ENCODE measurements at regions not wholly inside any gene's neighbourhood (a gene's known extent, or its start where the extent isn't known, plus 50 kb on each side); places are given as distances from the start of the nearest gene placed in this dataset.

GRCh38 chr6:23325065-23325464, 755.7 kb downstream of the HDGFL1 start:
- DNase-seq: no peak

- no peak for DNase-seq
Observed at GRCh38 chr6:23327621-23328020, 758.3 kb downstream of the HDGFL1 start.

- DNase-seq: no peak
Observed at GRCh38 chr6:23329086-23329485, 759.7 kb downstream of the HDGFL1 start.

GRCh38 chr6:23330632-23331031, 761.3 kb downstream of the HDGFL1 start:
- no peak for DNase-seq

- DNase-seq: no peak
Observed at GRCh38 chr6:23334360-23334759, 765.0 kb downstream of the HDGFL1 start.

GRCh38 chr6:23335894-23336293, 766.5 kb downstream of the HDGFL1 start:
- DNase-seq: no peak

GRCh38 chr6:23339268-23339667, 769.9 kb downstream of the HDGFL1 start:
- DNase-seq: no peak

GRCh38 chr6:23340271-23340670, 770.9 kb downstream of the HDGFL1 start:
- DNase-seq: no peak

- DNase-seq: no peak
Observed at GRCh38 chr6:23343610-23344306, 774.4 kb downstream of the HDGFL1 start.

- DNase-seq: no peak
Observed at GRCh38 chr6:23348185-23348584, 777.8 kb upstream of the NRSN1 start.

- peak; percentile 82 for DNase-seq
Observed at GRCh38 chr6:23349521-23350147, 776.4 kb upstream of the NRSN1 start.

- no peak for DNase-seq
Observed at GRCh38 chr6:23350752-23351453, 775.1 kb upstream of the NRSN1 start.

- no peak for DNase-seq
Observed at GRCh38 chr6:23354004-23354403, 772.0 kb upstream of the NRSN1 start.

- no peak for DNase-seq
Observed at GRCh38 chr6:23357185-23357766, 768.7 kb upstream of the NRSN1 start.

- DNase-seq: peak; percentile 13
Observed at GRCh38 chr6:23365732-23366131, 760.3 kb upstream of the NRSN1 start.

GRCh38 chr6:23367311-23367710, 758.7 kb upstream of the NRSN1 start:
- no peak for DNase-seq

- DNase-seq: no peak
Observed at GRCh38 chr6:23368557-23368956, 757.5 kb upstream of the NRSN1 start.

GRCh38 chr6:23370051-23370450, 756.0 kb upstream of the NRSN1 start:
- DNase-seq: no peak

GRCh38 chr6:23371132-23371915, 754.7 kb upstream of the NRSN1 start:
- DNase-seq: no peak

GRCh38 chr6:23377830-23378229, 748.2 kb upstream of the NRSN1 start:
- DNase-seq: no peak

- DNase-seq: no peak
Observed at GRCh38 chr6:23380465-23380864, 745.5 kb upstream of the NRSN1 start.

GRCh38 chr6:23388086-23388783, 737.8 kb upstream of the NRSN1 start:
- DNase-seq: no peak

All from HCEC 1CT (cell line).